ENCODE measurements at regions not wholly inside any gene's neighbourhood (a gene's known extent, or its start where the extent isn't known, plus 50 kb on each side); places are given as distances from the start of the nearest gene placed in this dataset.

DNA sequence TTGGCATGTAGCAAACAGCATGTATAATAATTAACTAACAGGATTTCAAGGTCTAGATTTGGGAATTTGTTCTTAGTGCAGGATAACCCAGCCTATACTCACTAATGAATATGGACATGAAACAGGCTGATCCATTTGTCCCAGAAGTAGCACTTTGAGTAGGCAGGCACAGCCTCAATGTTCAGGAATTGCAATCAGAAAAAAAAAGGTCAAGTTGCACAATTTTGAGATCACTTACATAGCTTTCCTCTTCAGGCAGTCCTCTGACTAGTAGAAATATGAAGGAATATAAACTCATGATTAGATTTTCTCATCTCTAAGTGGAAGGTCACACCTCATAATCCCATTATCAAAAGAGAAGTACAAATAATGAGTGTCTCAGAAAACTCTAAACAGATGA lies 921.4 kb upstream of the CELF2 start:
- TF ChIP-seq, protein P1, sequence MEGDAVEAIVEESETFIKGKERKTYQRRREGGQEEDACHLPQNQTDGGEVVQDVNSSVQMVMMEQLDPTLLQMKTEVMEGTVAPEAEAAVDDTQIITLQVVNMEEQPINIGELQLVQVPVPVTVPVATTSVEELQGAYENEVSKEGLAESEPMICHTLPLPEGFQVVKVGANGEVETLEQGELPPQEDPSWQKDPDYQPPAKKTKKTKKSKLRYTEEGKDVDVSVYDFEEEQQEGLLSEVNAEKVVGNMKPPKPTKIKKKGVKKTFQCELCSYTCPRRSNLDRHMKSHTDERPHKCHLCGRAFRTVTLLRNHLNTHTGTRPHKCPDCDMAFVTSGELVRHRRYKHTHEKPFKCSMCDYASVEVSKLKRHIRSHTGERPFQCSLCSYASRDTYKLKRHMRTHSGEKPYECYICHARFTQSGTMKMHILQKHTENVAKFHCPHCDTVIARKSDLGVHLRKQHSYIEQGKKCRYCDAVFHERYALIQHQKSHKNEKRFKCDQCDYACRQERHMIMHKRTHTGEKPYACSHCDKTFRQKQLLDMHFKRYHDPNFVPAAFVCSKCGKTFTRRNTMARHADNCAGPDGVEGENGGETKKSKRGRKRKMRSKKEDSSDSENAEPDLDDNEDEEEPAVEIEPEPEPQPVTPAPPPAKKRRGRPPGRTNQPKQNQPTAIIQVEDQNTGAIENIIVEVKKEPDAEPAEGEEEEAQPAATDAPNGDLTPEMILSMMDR (IDR thresholded peaks at IDR 0.05) = no peak
- TF ChIP-seq POLR2A (IDR thresholded peaks at IDR 0.05) = no peak
- Histone ChIP-seq H3K4me3 (no peak overlapping the region), H3K27me3 (no peaks in the 10 kb centered on the region), H3K4me1 (peaks cover 0 to 3% (median 0%) of the 10 kb centered on the region in 3 donors), H3K9me3 (no peaks in the 10 kb centered on the region), H3K36me3 (no peaks in the 10 kb centered on the region), H3K27ac (no peak overlapping the region)
- intact Hi-C loops (cut with DNase I) = no loop called here
- DNase-seq = no peak

DNA sequence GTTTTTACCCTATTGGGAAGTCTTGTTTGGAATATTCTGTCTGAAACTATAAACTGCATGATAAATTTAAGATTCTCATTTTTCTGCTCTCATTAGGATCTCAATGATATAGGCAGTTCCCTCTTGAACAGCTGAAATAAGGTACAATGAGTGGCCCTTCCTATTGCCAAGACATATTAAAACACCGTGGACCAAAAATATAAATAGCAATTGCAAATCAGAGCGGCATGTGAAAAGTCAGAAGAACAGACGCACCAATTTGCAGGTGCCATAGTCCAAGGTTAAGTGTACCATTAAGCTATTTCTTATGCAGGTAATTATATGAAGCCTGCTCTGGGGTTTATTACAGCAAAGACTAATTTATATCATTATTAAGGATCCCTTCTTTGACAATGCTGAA lies 920.8 kb upstream of the CELF2 start:
- no peaks in the 10 kb centered on the region for H3K9me3 ChIP-seq
- 79 to 81% methylated on average over 3 of the region's 3 CpGs for WGBS, 2 donors
- peaks cover 0 to 3% (median 0%) of the 10 kb centered on the region in 3 donors for H3K4me1 ChIP-seq
- H3K27me3 ChIP-seq = no peaks in the 10 kb centered on the region
- H3K27ac ChIP-seq = no peak overlapping the region
- no peaks in the 10 kb centered on the region for H3K36me3 ChIP-seq
- intact Hi-C loops (cut with DNase I) = no loop called here
- TF ChIP-seq, protein P1 (IDR thresholded peaks at IDR 0.05) = no peak
- TF ChIP-seq POLR2A (IDR thresholded peaks at IDR 0.05) = no peak
- no peak for DNase-seq
- no peak overlapping the region for H3K4me3 ChIP-seq

DNA sequence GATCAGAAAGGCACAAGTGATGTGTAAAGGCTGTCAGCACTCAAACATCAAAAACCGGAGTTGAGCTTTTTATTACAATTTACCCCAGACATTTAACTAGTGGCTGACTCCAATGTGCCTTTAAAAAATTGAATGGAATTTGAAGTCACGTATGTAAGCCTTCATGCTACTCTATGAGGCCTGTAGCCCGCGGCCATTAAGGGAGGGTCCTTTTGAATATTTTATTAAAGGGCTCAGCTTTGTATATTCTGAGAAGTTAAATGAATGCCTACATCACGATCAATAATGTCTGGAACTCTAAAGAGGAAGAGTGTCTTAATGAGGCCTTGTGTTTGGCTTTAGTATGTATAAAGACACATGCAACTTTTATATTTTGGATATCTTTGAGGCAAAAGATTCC lies 916.6 kb upstream of the CELF2 start:
- TF ChIP-seq POLR2A (IDR thresholded peaks at IDR 0.05) = no peak
- TF ChIP-seq, protein P1 (IDR thresholded peaks at IDR 0.05) = no peak
- Histone ChIP-seq H3K4me3 (no peak overlapping the region), H3K27ac (no peak overlapping the region), H3K36me3 (no peaks in the 10 kb centered on the region), H3K27me3 (no peaks in the 10 kb centered on the region), H3K4me1 (no peaks in the 10 kb centered on the region), H3K9me3 (no peaks in the 10 kb centered on the region)
- no peak for DNase-seq
- intact Hi-C loops (cut with DNase I) = no loop called here
- 77 to 92% methylated on average over 5 of the region's 5 CpGs for WGBS, 2 donors

DNA sequence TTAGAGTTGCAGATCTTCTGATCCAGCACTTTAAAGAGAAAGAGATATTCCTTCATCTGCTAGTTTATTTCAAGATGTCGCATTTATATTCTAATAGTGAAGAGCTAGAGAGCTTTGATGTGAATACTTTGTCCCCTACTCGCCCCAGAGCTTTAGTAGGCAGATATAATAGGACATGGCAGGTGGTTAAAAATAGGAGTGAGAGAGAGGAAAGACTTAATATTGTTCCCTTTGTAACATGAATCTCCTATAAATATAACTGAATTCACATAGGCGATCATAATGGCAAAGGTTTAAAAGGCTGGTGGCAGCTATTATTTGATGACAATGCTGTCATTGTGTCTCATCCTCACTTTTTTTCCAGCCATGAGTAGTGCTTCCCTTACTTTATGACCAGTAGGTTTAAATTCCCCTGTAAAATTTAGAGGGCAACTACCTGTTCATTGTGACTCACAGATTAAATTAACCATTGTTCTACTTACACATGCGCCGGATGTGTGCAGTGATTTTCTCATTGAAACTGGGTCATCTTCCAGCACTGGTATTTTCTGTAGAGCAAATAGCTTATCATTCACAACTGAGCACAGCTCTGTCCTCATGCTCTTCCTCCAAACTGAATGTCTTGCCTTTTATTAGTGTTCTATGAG lies 906.7 kb upstream of the CELF2 start:
- TF ChIP-seq, protein P1 (IDR thresholded peaks at IDR 0.05) = no peak
- TF ChIP-seq POLR2A (IDR thresholded peaks at IDR 0.05) = no peak
- intact Hi-C loops (cut with DNase I) = no loop called here
- no peaks in the 10 kb centered on the region for H3K4me1 ChIP-seq
- no peaks in the 10 kb centered on the region for H3K27me3 ChIP-seq
- no peaks in the 10 kb centered on the region for H3K36me3 ChIP-seq
- DNase-seq = no peak
- H3K27ac ChIP-seq = no peak overlapping the region
- WGBS, 2 donors = 71 to 78% methylated on average over 5 of the region's 5 CpGs
- no peaks in the 10 kb centered on the region for H3K9me3 ChIP-seq
- no peak overlapping the region for H3K4me3 ChIP-seq

DNA sequence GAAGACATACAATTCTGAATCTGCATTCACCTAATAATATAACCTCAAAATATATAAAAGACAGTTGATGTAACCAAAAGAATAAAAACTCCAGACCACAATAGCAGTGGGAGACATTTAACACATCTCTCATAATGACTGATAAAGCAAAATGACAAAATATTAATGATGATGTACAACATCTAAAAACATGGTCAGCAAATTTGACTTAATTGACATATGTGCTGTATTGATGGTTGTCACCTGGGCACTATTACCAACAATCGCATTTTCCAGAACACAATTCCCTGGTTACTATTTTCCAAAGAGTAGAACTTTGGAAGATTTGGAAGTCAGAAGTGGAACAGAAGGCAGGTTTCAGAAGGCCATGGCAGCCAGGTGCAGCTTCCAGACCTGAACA lies 899.5 kb upstream of the CELF2 start:
- intact Hi-C loops (cut with DNase I) = no loop called here

More for the DNA sequence above, 899.5 kb upstream of the CELF2 start:
- TF ChIP-seq, protein P1 (IDR thresholded peaks at IDR 0.05) = no peak
- no peak for TF ChIP-seq POLR2A (IDR thresholded peaks at IDR 0.05)
- no peak overlapping the region for H3K4me3 ChIP-seq
- H3K36me3 ChIP-seq = no peaks in the 10 kb centered on the region
- 84 to 86% methylated on average over 1 of the region's 1 CpG for WGBS, 2 donors
- H3K9me3 ChIP-seq = no peaks in the 10 kb centered on the region
- DNase-seq = no peak
- H3K4me1 ChIP-seq = no peaks in the 10 kb centered on the region
- no peak overlapping the region for H3K27ac ChIP-seq
- no peaks in the 10 kb centered on the region for H3K27me3 ChIP-seq

All from esophagus squamous epithelium (tissue), 5 donors.